ENCODE measurements at regions not wholly inside any gene's neighbourhood (a gene's known extent, or its start where the extent isn't known, plus 50 kb on each side); places are given as distances from the start of the nearest gene placed in this dataset.

DNA sequence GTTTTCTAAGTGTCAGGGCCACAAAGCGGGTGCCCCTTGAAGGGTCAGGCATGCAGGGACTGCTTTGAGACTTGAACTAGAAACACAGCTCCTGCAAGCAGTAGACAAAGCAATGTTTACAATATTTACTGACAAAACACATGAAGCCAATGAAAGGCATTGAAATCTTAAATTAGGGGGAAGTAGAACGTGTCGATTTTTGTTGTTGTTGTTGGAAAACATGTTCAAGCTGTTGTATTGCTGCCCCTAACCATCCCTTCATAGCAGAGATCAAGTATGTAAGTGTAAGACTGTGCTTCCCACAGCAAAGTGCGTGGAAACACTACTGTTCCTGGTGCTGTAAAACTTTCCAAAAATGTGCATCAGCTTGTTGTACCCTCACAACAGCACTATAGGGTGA is 131.6 kb upstream of the MGMT start:
- TF ChIP-seq POLR2A (IDR thresholded peaks at IDR 0.05; ENCODE audit: low read length) (no peak), GATA1 (IDR thresholded peaks at IDR 0.05; ENCODE audit: low read depth, low read length) (no peak)

Measured in erythroblast (primary cell).